HepG2 (cell line): ENCODE measurements at regions not wholly inside any gene's neighbourhood (a gene's known extent, or its start where the extent isn't known, plus 50 kb on each side); places are given as distances from the start of the nearest gene placed in this dataset.

Experiments used
- GPN1 ChIP-seq: sonication (generic); formaldehyde crosslinking; IDR thresholded peaks from 2 replicates; pipeline ENCODE4 v1.5.1; 2020; ENCODE audit warnings: missing genetic modification reagents, borderline replicate concordance
- HIVEP1 ChIP-seq: sonication (generic); formaldehyde crosslinking; IDR thresholded peaks from 2 replicates; pipeline ENCODE4 v1.4.0; 2020; ENCODE audit warnings: mild to moderate bottlenecking, missing genetic modification reagents
- MAFG ChIP-seq: sonication (generic); formaldehyde crosslinking; IDR thresholded peaks from 2 replicates; pipeline ENCODE4 v1.5.1; 2020; ENCODE audit warnings: mild to moderate bottlenecking, missing genetic modification reagents
- SP1 ChIP-seq, 2 experiments: fragments of 450-650 bp in 1 of 2; sonication (generic) in 1 of 2; formaldehyde crosslinking in 1 of 2; IDR thresholded peaks; 2 replicates each; pipeline versions ENCODE4 v1.4.0 to v1.6.1; 2016 to 2020; ENCODE audit warnings: missing genetic modification reagents in 1 of 2
- TAF1 ChIP-seq: sonication (generic); formaldehyde crosslinking; IDR thresholded peaks from 2 replicates; pipeline ENCODE4 v1.4.0; 2020; ENCODE audit warnings: missing genetic modification reagents
- ZFP36L1 ChIP-seq: sonication (generic); formaldehyde crosslinking; IDR thresholded peaks from 2 replicates; pipeline ENCODE4 v1.8.0; 2022; ENCODE audit warnings: mild to moderate bottlenecking, missing genetic modification reagents, moderate library complexity
- ZSCAN12 ChIP-seq: sonication (generic); formaldehyde crosslinking; IDR thresholded peaks from 2 replicates; pipeline ENCODE4 v1.9.0; 2021; ENCODE audit warnings: mild to moderate bottlenecking, missing genetic modification reagents

DNA sequence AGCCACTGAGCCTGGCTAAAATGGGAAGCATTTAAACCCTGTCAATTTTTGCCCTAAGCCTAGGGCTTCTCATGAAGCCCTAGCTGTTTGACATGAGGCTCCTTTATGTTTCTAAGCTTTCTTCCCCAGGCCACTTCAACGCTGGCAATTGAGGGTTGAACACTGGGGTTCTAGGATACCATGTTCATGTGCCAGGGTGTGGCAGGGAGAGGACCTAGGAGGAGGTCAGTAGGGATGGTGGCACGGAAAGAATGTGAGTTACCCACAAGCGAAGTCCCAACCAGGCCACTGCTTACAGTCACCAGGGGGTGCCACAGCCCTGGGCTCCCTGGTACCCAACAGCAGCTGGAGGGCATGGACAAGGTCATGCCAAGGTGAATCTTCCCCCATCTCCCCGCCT, 90.8 kb upstream of the AJAP1 start:
- TF ChIP-seq HIVEP1 (CRISPR knock-in tag), result no peak
- no peak for TF ChIP-seq SP1 (IDR thresholded peaks at IDR 0.05)
- no peak for TF ChIP-seq SP1 (CRISPR knock-in tag; IDR thresholded peaks at IDR 0.05)
- no peak for TF ChIP-seq MAFG (CRISPR knock-in tag)
- TF ChIP-seq GPN1 (CRISPR knock-in tag), result no peak
- TF ChIP-seq TAF1 (CRISPR knock-in tag), result no peak
- TF ChIP-seq ZSCAN12 (CRISPR knock-in tag), result no peak
- TF ChIP-seq ZFP36L1, result no peak
